Sigmoid colon (tissue), 4 donors: ENCODE measurements at regions not wholly inside any gene's neighbourhood (a gene's known extent, or its start where the extent isn't known, plus 50 kb on each side); places are given as distances from the start of the nearest gene placed in this dataset.

Source experiments
- CTCF ChIP-seq, 4 experiments: fragments of 450-650 bp in 3 of 4; fragments of 200-600 bp in 1 of 4; IDR thresholded peaks; one replicate each; pipeline ENCODE4 v1.5.1; 2016 to 2019; ENCODE audit warnings: antibody characterized with exemption in 4 of 4, mild to moderate bottlenecking in 3 of 4, moderate library complexity in 2 of 4
- EP300 ChIP-seq, 4 donors: sonication (generic); formaldehyde crosslinking; IDR thresholded peaks; one replicate each; pipeline ENCODE4 v1.6.1; 2017; ENCODE audit warnings: antibody characterized with exemption in 4 of 4

DNA sequence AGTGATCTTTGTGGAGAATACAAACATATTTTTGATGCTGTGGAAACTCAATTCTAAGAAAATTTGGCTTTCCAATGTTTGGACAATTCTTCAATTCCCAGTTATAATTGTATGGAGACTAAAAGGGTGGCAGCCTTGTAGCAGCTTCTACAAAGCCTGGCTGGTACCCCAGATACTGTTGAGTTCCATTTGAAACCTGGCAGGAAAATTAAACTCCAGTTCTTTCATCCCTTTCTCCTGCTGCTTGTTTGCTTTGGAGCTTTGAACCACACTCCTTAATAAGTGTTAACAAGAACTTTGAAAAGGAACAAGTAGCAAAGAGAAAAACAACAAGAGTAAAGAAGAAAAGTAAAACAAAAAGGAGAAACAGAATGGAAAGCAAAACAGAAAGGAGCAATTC, 172.6 kb upstream of the ADAMTS5 start:
- TF ChIP-seq CTCF (IDR thresholded peaks at IDR 0.05), result no peak
- no peak for TF ChIP-seq EP300 (IDR thresholded peaks at IDR 0.05)
